ENCODE measurements at regions not wholly inside any gene's neighbourhood (a gene's known extent, or its start where the extent isn't known, plus 50 kb on each side); places are given as distances from the start of the nearest gene placed in this dataset.

- TF ChIP-seq CTCF (conservative IDR thresholded peaks at IDR 0.05 in 1 of 2, IDR thresholded peaks at IDR 0.05 in 1 of 2; ENCODE audit: extremely low read depth in 1 of 2, insufficient read depth in 1 of 2, low read depth in 1 of 2, low read length in 2 of 2), result no peak
- no peak for TF ChIP-seq EZH2 (IDR thresholded peaks at IDR 0.05; ENCODE audit: borderline replicate concordance, low read length)
Measured at GRCh38 chr20:23174821-23175220, 88.7 kb upstream of the CD93 start.

Data from mammary epithelial cell (primary cell).